H1 (cell line): ENCODE measurements at regions not wholly inside any gene's neighbourhood (a gene's known extent, or its start where the extent isn't known, plus 50 kb on each side); places are given as distances from the start of the nearest gene placed in this dataset.

Experiments
- CTCF ChIA-PET: fragments of 300-600 bp; sonication (Branson Sonifier 250); formaldehyde crosslinking; loops from one replicate; lab custom pipeline; 2021; ENCODE audit not compliant: partially characterized antibody; lab: Charles Lee
- POLR2A ChIA-PET: fragments of 300-600 bp; sonication (Branson Sonifier 250); formaldehyde crosslinking; loops from one replicate; lab custom pipeline; 2021; ENCODE audit warnings: inconsistent platforms; ENCODE audit not compliant: partially characterized antibody; lab: Charles Lee
- DNase-seq, 2 experiments: peaks; one replicate each; pipeline versions ENCODE4 v3.0.0 to v3.0.0-alpha.2; 2010 to 2022; ENCODE audit warnings: low spot score in 2 of 2, low read depth in 1 of 2, mixed read lengths in 1 of 2
- FAIRE-seq: peaks from 2 replicates; lab custom pipeline; 2011; peaks lifted over from hg19 to GRCh38; lab: Jason Lieb, UNC
- H2AFZ ChIP-seq: 2 replicates; pipeline ENCODE4 v1.8.1; 2012; ENCODE audit warnings: low read length, inconsistent platforms
- H2AK5ac ChIP-seq: 2 replicates; pipeline ENCODE4 v1.6.1; 2013; ENCODE audit warnings: low read depth, low read length
- H2BK120ac ChIP-seq: replicated peaks from 2 replicates; pipeline ENCODE3; 2013; ENCODE audit warnings: low read depth, low read length, inconsistent platforms
- H2BK12ac ChIP-seq: 2 replicates; pipeline ENCODE4 v1.6.1; 2013; ENCODE audit warnings: low read depth, low read length
- H2BK15ac ChIP-seq: 2 replicates; pipeline ENCODE4 v1.6.1; 2013; ENCODE audit warnings: low read length
- H2BK20ac ChIP-seq: 2 replicates; pipeline ENCODE4 v1.6.1; 2013; ENCODE audit warnings: low read length
- H2BK5ac ChIP-seq: 2 replicates; pipeline ENCODE4 v1.6.1; 2013; ENCODE audit warnings: low read depth, low read length
- H3K14ac ChIP-seq: 2 replicates; pipeline ENCODE4 v1.6.1; 2013; ENCODE audit warnings: inconsistent platforms; ENCODE audit not compliant: insufficient read length
- H3K18ac ChIP-seq: 2 replicates; pipeline ENCODE4 v1.6.1; 2013; ENCODE audit warnings: low read length; ENCODE audit errors: extremely low read depth
- H3K23ac ChIP-seq: 2 replicates; pipeline ENCODE4 v1.6.1; 2013; ENCODE audit warnings: inconsistent platforms; ENCODE audit not compliant: insufficient read length
- H3K23me2 ChIP-seq: 2 replicates; pipeline ENCODE4 v1.6.1; 2013; ENCODE audit warnings: low read depth, low read length
- H3K27ac ChIP-seq: 2 replicates; pipeline ENCODE4 v1.6.1; 2011; ENCODE audit warnings: low read depth, low read length, inconsistent platforms
- H3K27me3 ChIP-seq, 4 experiments: replicated peaks in 1 of 4; 1 replicate in 1 of 4; 2 replicates in 3 of 4; pipeline versions ENCODE4 v1.6.1 to v1.8.1; 2011 to 2013; ENCODE audit warnings: low read length in 3 of 4, mild to moderate bottlenecking in 3 of 4, inconsistent platforms in 2 of 4, mixed read lengths in 2 of 4, moderate library complexity in 1 of 4; ENCODE audit not compliant: control insufficient read depth in 3 of 4, insufficient read depth in 3 of 4; ENCODE audit errors: extremely low read depth in 1 of 4
- H3K36me3 ChIP-seq, 4 experiments: 2 replicates each; pipeline versions ENCODE4 v1.6.1 to v1.8.1; 2011 to 2013; ENCODE audit warnings: mild to moderate bottlenecking in 4 of 4, low read length in 3 of 4, moderate library complexity in 2 of 4, control low read depth in 1 of 4, inconsistent platforms in 1 of 4; ENCODE audit not compliant: insufficient read depth in 4 of 4, control insufficient read depth in 2 of 4
- H3K4ac ChIP-seq: replicated peaks from 2 replicates; pipeline ENCODE3; 2013; ENCODE audit warnings: low read length, low read depth, mixed read lengths, inconsistent platforms; ENCODE audit not compliant: insufficient read length
- H3K4me1 ChIP-seq, 4 experiments: replicated peaks in 1 of 4; 1 replicate in 1 of 4; 2 replicates in 3 of 4; pipeline versions ENCODE4 v1.6.1 to v1.8.1; 2011 to 2013; ENCODE audit warnings: low read length in 3 of 4, inconsistent platforms in 2 of 4, mixed read lengths in 1 of 4; ENCODE audit not compliant: insufficient read depth in 4 of 4, control insufficient read depth in 3 of 4
- H3K4me2 ChIP-seq, 2 experiments: 2 replicates each; pipeline versions ENCODE4 v1.6.1 to v1.8.1; 2011 to 2013; ENCODE audit warnings: low read depth in 2 of 2, low read length in 2 of 2, control low read depth in 1 of 2, inconsistent platforms in 1 of 2, mild to moderate bottlenecking in 1 of 2; ENCODE audit not compliant: insufficient read depth in 1 of 2
- H3K4me3 ChIP-seq, 4 experiments: fragments of 200-600, 300-600 bp in 1 of 4; sonication (generic), shearing (Covaris generic), sonication (Bioruptor Twin) in 1 of 4; 2 replicates each; pipeline versions ENCODE4 v1.5.1 to v1.8.1; 2011 to 2016; ENCODE audit warnings: low read length in 4 of 4, low read depth in 3 of 4, control low read depth in 2 of 4, inconsistent platforms in 2 of 4, mild to moderate bottlenecking in 2 of 4, mixed read lengths in 1 of 4, moderate library complexity in 1 of 4; ENCODE audit not compliant: insufficient read depth in 2 of 4; ENCODE audit errors: extremely low read depth in 1 of 4
- H3K56ac ChIP-seq: replicated peaks from 2 replicates; pipeline ENCODE3; 2013; ENCODE audit warnings: low read depth, mild to moderate bottlenecking, mixed read lengths, low read length, inconsistent platforms; ENCODE audit not compliant: insufficient read length
- H3K79me1 ChIP-seq: 2 replicates; pipeline ENCODE4 v1.6.1; 2013; ENCODE audit warnings: low read depth, low read length, control low read depth
- H3K79me2 ChIP-seq, 2 experiments: 2 replicates each; pipeline versions ENCODE4 v1.6.1 to v1.8.1; 2012 to 2013; ENCODE audit warnings: low read length in 2 of 2, mild to moderate bottlenecking in 2 of 2, inconsistent platforms in 1 of 2; ENCODE audit not compliant: insufficient read depth in 2 of 2, control insufficient read depth in 1 of 2
- H3K9ac ChIP-seq, 4 experiments: replicated peaks in 1 of 4; 1 replicate in 1 of 4; 2 replicates in 3 of 4; pipeline versions ENCODE4 v1.6.1 to v1.8.1; 2011 to 2013; ENCODE audit warnings: low read depth in 3 of 4, low read length in 3 of 4, control low read depth in 2 of 4, mild to moderate bottlenecking in 2 of 4, moderate library complexity in 2 of 4, inconsistent platforms in 1 of 4; ENCODE audit errors: extremely low read depth in 1 of 4
- H3K9me3 ChIP-seq, 2 experiments: 2 replicates each; pipeline versions ENCODE4 v1.6.1 to v1.8.1; 2012 to 2013; ENCODE audit warnings: mild to moderate bottlenecking in 2 of 2, moderate library complexity in 2 of 2, control low read depth in 1 of 2, inconsistent platforms in 1 of 2, low read depth in 1 of 2, low read length in 1 of 2, mixed read lengths in 1 of 2; ENCODE audit not compliant: insufficient read depth in 2 of 2
- H4K20me1 ChIP-seq, 2 experiments: replicated peaks in 1 of 2; 2 replicates each; pipeline versions ENCODE3 to v1.8.1; 2011 to 2013; ENCODE audit warnings: inconsistent platforms in 2 of 2, low read length in 2 of 2, mild to moderate bottlenecking in 1 of 2; ENCODE audit not compliant: insufficient read depth in 2 of 2, control insufficient read depth in 1 of 2
- H4K5ac ChIP-seq: 2 replicates; pipeline ENCODE4 v1.6.1; 2013; ENCODE audit warnings: low read length, low read depth, mixed read lengths, inconsistent platforms; ENCODE audit not compliant: insufficient read length
- H4K8ac ChIP-seq: 2 replicates; pipeline ENCODE4 v1.8.0; 2013; ENCODE audit warnings: mild to moderate bottlenecking, moderate library complexity, low read length, inconsistent platforms; ENCODE audit not compliant: insufficient read depth; ENCODE audit errors: extremely low read depth
- H4K91ac ChIP-seq: replicated peaks from 2 replicates; pipeline ENCODE3; 2013; ENCODE audit warnings: low read length, mixed read lengths, inconsistent platforms; ENCODE audit not compliant: insufficient read length
- CBX5 ChIP-seq: fragments of 300-800, 300-1000 bp; sonication (generic); IDR thresholded peaks from 2 replicates; pipeline ENCODE4 v1.7.1; 2016; ENCODE audit warnings: antibody characterized with exemption, low read length, low read depth
- EGR1 ChIP-seq: IDR thresholded peaks from 2 replicates; pipeline ENCODE4 v1.6.1; 2011; ENCODE audit warnings: low read depth, low read length, borderline replicate concordance
- EZH2 ChIP-seq: fragments of 200-600 bp; sonication (generic); IDR thresholded peaks from 2 replicates; pipeline ENCODE4 v1.7.1; 2012; ENCODE audit warnings: low read depth, mild to moderate bottlenecking, moderate library complexity, low read length, inconsistent platforms; ENCODE audit not compliant: severe bottlenecking
- KDM4A ChIP-seq: IDR thresholded peaks from one replicate; pipeline ENCODE4 v1.7.1; 2012; ENCODE audit warnings: low read depth, mild to moderate bottlenecking, moderate library complexity, low read length, inconsistent platforms; ENCODE audit not compliant: severe bottlenecking
- NRF1 ChIP-seq: IDR thresholded peaks from 2 replicates; pipeline ENCODE4 v1.6.1; 2011; ENCODE audit warnings: mild to moderate bottlenecking, low read depth, low read length, improper control_type of control experiment
- RNF2 ChIP-seq: fragments of 200-900, 300-1000 bp; sonication (generic); IDR thresholded peaks from 2 replicates; pipeline ENCODE4 v1.7.1; 2016; ENCODE audit warnings: borderline replicate concordance, low read depth, mild to moderate bottlenecking, antibody characterized with exemption, low read length; ENCODE audit not compliant: poor library complexity, severe bottlenecking; ENCODE audit errors: missing control alignments
- RXRA ChIP-seq: IDR thresholded peaks from 2 replicates; pipeline ENCODE4 v1.6.1; 2011; ENCODE audit warnings: low read depth, mild to moderate bottlenecking, low read length, moderate library complexity; ENCODE audit not compliant: insufficient read depth
- SP4 ChIP-seq: IDR thresholded peaks from 2 replicates; pipeline ENCODE4 v1.6.1; 2012; ENCODE audit warnings: low read length, inconsistent platforms
- TAF7 ChIP-seq: optimal IDR thresholded peaks from 2 replicates; pipeline ENCODE3; 2011; ENCODE audit warnings: low read depth, mild to moderate bottlenecking, inconsistent platforms, low read length, moderate library complexity, borderline replicate concordance
- TBP ChIP-seq: IDR thresholded peaks from 2 replicates; pipeline ENCODE4 v1.6.1; 2011; ENCODE audit warnings: low read depth, low read length, improper control_type of control experiment
- TCF12 ChIP-seq: IDR thresholded peaks from 2 replicates; pipeline ENCODE4 v1.6.1; 2011; ENCODE audit warnings: low read depth, mild to moderate bottlenecking, low read length
- TEAD4 ChIP-seq: IDR thresholded peaks from 2 replicates; pipeline ENCODE4 v1.6.1; 2012; ENCODE audit warnings: low read depth, low read length, inconsistent platforms, mixed read lengths
- USF2 ChIP-seq: IDR thresholded peaks from 2 replicates; pipeline ENCODE4 v1.6.1; 2011; ENCODE audit warnings: low read length, improper control_type of control experiment
- ZNF274 ChIP-seq: IDR thresholded peaks from 2 replicates; pipeline ENCODE4 v1.7.0; 2012; ENCODE audit warnings: low read length, borderline replicate concordance; ENCODE audit errors: extremely low read depth
- WGBS, 2 experiments: shearing (Covaris generic) in 1 of 2; methylation state at CpG; one replicate each; pipeline versions ENCODE4 v1.1.6 to v1.1.7; 2013 to 2015; ENCODE audit warnings: low lambda C conversion rate in 2 of 2, mixed read lengths in 2 of 2, inconsistent platforms in 1 of 2, low coverage in 1 of 2, missing lambda C conversion rate in 1 of 2; ENCODE audit not compliant: insufficient replicate concordance in 2 of 2, insufficient coverage in 1 of 2, insufficient read length in 1 of 2; ENCODE audit errors: extremely low coverage in 1 of 2, missing lambda C conversion rate in 1 of 2; 5-methylcytosine and 5-hydroxymethylcytosine counted together

- Histone ChIP-seq H4K8ac (no peak overlapping the region), H2BK12ac (no peak overlapping the region), H3K79me1 (no peaks in the 10 kb centered on the region), H2AK5ac (no peak overlapping the region), H3K79me2 (no peaks in the 10 kb centered on the region), H2BK5ac (no peak overlapping the region), H3K4me3 (no peak overlapping the region), H4K5ac (no peak overlapping the region), H3K23ac (no peak overlapping the region), H3K27me3 (no peaks in the 10 kb centered on the region), H3K4me1 (0 out of 7 replicates have a peak, but pooled peaks cover 0 to 2% (median 0%) of the 10 kb centered on the region in 4 experiments), H3K4me2 (no peak overlapping the region), H4K91ac (no peak overlapping the region), H3K9me3 (no peaks in the 10 kb centered on the region), H3K4ac (no peak overlapping the region), H3K9ac (no peak overlapping the region), H3K14ac (no peak overlapping the region), H2BK20ac (no peak overlapping the region), H3K23me2 (no peaks in the 10 kb centered on the region), H3K18ac (no peak overlapping the region), H3K56ac (no peak overlapping the region), H2BK120ac (no peak overlapping the region), H2AFZ (no peak overlapping the region), H3K27ac (no peak overlapping the region), H3K36me3 (no peaks in the 10 kb centered on the region), H4K20me1 (no peaks in the 10 kb centered on the region), H2BK15ac (no peak overlapping the region)
- no peak for DNase-seq
- CTCF ChIA-PET: interaction anchor here (1.2 to 3.2 kb wide), 2 partner anchors 11 to 15 kb away, joined by 5 to 11 read pairs; no protein-coding TSS in a partner anchor
- FAIRE-seq: no peak
- WGBS, 2 experiments: 75% methylated on average over 6 of the region's 6 CpGs; no CpG with 5 or more reads in 1 of the 2 experiments
- POLR2A ChIA-PET: no interaction called here
- TF ChIP-seq EGR1 (no peak), KDM4A (no peak), NRF1 (no peak), CBX5 (no peak), RXRA (no peak), RNF2 (no peak), TBP (no peak), TAF7 (no peak), ZNF274 (no peak), SP4 (no peak), TCF12 (no peak), TEAD4 (no peak), USF2 (no peak), EZH2 (no peak)
Measured at GRCh38 chr2:12033494-12033893, 287.1 kb downstream of the LPIN1 start.
